CD4-positive, alpha-beta T cell treated with Interleukin-12 subunit alpha and Interleukin-12 subunit beta, for 1 hour (primary cell): ENCODE measurements at regions not wholly inside any gene's neighbourhood (a gene's known extent, or its start where the extent isn't known, plus 50 kb on each side); places are given as distances from the start of the nearest gene placed in this dataset.

Experiments
- DNase-seq: peaks from one replicate; pipeline ENCODE4 v3.0.0-alpha.2; 2020

DNA sequence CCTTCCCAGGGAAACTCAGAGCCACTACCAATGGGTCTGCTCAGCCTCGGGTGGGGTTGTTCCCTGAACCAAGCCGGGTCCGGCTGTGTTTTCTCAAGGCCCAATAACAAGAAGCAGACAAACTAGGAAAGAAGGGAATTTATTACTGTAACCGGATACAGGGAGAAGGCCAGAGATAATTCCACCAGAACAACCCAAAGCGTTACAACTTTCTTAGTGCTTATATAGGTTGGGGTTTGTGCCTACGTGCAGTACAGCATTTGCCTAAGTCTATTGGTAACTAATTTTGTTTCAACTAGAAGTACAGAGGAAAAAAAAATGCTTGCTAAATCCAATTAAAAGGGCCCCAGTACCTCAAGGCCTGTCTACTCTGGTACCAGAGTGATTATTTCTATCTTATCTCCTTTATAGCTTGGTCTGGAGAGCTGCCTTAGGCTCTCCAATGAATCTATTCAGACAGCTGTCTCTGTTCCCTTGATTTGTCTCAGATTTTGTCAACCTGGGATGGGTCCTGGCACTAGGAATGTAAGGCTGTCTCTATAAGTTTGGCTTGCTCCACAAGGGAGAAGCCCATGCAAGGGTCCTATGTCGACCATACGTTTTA, 57.3 kb upstream of the CCDC190 start:
- no peak for DNase-seq

DNA sequence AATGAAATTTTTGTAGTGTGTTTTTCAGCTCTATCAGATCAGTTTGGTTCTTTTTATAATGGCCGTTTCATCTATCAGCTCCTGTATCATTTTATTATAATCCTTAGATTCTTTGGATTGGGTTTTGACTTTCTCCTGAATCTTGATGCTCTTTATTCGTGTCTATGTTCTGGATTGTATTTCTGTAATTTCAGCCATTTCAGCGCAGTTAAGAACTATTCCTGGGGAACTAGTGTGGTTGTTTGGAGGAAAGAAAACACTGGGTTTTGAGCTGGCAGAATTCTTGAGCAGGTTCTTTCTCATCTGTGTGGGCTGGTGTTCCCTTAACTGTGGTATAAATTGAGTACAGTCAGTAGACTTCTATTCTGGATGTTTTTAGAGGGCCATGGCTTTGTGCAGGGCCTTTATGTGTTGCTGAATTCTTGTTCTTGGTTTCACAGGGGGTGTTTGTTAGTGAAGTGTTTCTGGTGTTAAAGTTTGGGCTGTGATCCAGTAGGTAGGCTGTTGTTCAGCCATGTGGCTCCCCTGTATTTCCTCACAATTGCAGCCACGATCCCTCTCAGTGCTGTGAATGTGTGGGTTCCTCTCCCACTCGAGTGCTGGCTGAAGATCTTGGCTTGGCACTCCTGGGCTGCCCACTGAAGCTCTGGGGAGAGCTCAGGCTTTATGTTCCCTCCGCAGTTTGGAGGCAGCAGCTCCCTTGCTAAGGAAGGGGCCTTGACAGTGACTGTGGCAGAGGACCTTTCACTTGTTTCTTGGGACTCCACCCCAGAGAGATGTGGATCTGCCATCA, 56.0 kb upstream of the CCDC190 start:
- DNase-seq, result no peak

DNA sequence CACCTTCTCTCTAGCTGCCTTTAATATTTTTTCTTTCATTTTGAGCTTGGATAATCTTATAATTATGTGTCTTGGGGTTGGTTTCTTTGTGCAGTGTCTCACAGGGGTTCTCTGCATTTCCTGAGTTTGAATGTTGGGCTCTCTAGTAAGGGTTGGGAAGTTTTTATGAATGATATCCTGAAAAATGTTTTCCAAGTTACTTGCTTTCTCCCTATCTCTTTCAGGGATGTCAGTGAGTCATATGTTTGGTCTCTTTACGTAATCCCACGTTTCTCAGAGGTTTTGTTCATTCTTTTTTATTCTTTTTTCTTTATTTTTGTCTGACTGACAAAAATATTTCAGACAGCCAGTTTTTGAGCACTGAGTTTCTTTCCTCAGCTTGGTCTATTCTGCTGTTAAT, 55.4 kb upstream of the CCDC190 start:
- DNase-seq, result no peak

DNA sequence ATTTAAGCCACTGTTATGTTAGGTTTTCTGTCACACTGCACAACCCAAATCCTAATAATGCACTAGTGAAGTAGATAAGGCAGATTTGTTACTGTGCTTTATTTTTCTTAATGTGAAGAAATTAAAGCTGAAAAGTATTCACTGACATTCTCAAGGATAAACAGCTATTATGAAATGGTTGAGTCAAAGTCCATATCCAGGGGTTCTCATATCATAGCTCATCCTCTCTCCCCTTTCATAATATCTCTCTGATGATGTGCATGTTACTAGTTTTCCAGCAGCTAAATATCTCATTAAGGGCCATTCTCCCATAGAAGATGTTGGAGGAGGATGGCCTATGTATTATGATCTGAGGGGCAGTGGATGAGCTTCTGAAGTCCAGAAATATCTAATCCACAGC, 53.6 kb upstream of the CCDC190 start:
- no peak for DNase-seq

DNA sequence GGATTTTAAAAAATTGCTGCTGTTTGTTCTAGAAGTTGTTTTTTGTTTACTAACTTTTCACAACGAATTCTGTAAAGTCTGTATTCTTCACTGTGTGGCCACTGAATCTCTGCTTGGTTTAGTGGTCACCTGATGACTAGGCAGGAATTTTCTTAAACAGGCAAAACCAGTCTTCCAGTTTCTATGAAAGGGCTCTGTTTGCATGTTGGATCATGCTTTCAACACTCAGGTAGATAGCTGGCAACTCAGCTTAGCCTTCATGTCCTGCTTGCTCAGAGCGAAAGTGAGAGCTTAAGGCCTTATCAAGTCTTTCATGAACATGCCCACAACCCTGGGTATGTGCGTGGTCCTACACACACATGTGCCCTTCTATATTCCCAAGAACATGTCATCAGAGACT, 52.4 kb upstream of the CCDC190 start:
- no peak for DNase-seq

DNA sequence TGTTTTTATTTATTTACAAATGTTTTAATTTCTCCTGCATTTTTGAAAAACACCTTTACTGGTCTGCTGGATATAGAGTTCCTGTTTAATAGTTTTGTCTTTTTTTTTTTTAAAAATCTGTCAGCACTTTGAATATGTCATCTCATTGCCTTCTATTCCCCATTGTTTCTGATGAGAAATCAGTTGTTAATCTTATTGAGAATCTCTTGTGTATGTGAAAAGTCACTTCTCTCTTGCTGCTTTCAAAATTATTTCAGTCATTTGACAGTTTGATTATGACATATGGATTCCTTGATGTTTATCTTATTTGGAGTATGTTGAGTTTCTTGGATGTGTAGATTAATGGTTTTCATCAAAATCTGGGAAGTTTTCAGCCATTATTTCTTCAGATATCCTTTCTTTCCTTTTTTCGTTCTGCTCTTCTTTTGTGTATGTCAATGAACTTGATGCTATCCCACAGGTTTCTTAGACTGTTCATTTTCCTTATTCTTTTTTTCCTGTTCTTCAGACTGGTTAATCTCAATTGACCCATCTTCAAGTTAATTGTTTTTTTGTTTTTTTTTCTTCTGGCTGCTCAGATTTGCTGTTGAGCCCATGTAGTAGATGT, 51.2 kb upstream of the CCDC190 start:
- DNase-seq, result no peak
